BJ (cell line): ENCODE measurements at regions not wholly inside any gene's neighbourhood (a gene's known extent, or its start where the extent isn't known, plus 50 kb on each side); places are given as distances from the start of the nearest gene placed in this dataset.

ENCODE experiments used
- CTCF ChIA-PET: fragments of 350-600 bp; formaldehyde crosslinking; extraction: SDS; loops from one replicate; lab custom pipeline; 2021; ENCODE audit warnings: antibody characterized with exemption, inconsistent platforms; lab: Yijun Ruan, JAX
- POLR2A ChIA-PET: fragments of 300-600 bp; sonication (Branson Sonifier 250); formaldehyde crosslinking; extraction: SDS; loops from one replicate; lab custom pipeline; 2021; ENCODE audit warnings: antibody characterized with exemption; lab: Charles Lee
- DNase-seq: peaks from one replicate; pipeline ENCODE4 v3.0.0-alpha.2; 2011; ENCODE audit warnings: low read depth
- H3K27me3 ChIP-seq: 2 replicates; pipeline ENCODE4 v1.6.0; 2011; ENCODE audit warnings: low read length; ENCODE audit not compliant: control insufficient read depth, insufficient read depth
- H3K36me3 ChIP-seq: 2 replicates; pipeline ENCODE4 v1.5.1; 2011; ENCODE audit warnings: low read length; ENCODE audit not compliant: control insufficient read depth, insufficient read depth
- H3K4me3 ChIP-seq: 2 replicates; pipeline ENCODE4 v1.5.1; 2011; ENCODE audit warnings: low read depth, mild to moderate bottlenecking, control low read depth, low read length
- TF ChIP-seq, protein P1 (sequence below): IDR thresholded peaks from 2 replicates; pipeline ENCODE4 v1.5.1; 2011; ENCODE audit warnings: low read depth, mild to moderate bottlenecking, control low read depth, inconsistent platforms, low read length, moderate library complexity; ENCODE audit not compliant: insufficient read depth

GRCh38 chr17:14595656-14596055 is 294.8 kb downstream of the HS3ST3B1 start:
- DNase-seq: no peak
- no peak overlapping the region for H3K4me3 ChIP-seq
- POLR2A ChIA-PET: no interaction called here
- no peaks in the 10 kb centered on the region for H3K36me3 ChIP-seq
- TF ChIP-seq, protein P1, sequence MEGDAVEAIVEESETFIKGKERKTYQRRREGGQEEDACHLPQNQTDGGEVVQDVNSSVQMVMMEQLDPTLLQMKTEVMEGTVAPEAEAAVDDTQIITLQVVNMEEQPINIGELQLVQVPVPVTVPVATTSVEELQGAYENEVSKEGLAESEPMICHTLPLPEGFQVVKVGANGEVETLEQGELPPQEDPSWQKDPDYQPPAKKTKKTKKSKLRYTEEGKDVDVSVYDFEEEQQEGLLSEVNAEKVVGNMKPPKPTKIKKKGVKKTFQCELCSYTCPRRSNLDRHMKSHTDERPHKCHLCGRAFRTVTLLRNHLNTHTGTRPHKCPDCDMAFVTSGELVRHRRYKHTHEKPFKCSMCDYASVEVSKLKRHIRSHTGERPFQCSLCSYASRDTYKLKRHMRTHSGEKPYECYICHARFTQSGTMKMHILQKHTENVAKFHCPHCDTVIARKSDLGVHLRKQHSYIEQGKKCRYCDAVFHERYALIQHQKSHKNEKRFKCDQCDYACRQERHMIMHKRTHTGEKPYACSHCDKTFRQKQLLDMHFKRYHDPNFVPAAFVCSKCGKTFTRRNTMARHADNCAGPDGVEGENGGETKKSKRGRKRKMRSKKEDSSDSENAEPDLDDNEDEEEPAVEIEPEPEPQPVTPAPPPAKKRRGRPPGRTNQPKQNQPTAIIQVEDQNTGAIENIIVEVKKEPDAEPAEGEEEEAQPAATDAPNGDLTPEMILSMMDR: no peak
- CTCF ChIA-PET: interaction anchor here (0.6 kb wide), 1 partner anchor 75 kb away, joined by 4 read pairs; no protein-coding TSS in a partner anchor
- peaks cover 2% of the 10 kb centered on the region for H3K27me3 ChIP-seq

DNA sequence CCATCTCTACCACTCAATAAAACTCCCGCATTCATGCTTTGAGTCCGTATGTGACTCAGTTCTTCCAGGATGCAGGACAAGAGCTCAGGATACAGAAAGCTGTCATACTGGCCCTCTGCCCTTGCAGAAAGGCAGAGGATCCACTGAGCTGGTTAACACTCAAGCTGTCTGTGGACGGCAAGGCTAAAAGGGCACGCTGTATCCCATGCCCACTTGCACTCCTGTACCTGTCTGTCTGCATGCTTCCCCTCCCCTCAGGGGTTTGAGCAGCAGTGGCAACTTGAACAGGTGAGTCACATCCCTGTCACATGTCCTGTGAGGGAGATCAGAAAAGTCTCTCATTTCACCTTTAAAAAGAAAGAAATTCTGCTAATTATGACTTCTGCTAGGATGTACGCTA is 293.8 kb downstream of the HS3ST3B1 start:
- no peak for DNase-seq
- POLR2A ChIA-PET: no interaction called here
- peaks cover 2% of the 10 kb centered on the region for H3K27me3 ChIP-seq
- no peaks in the 10 kb centered on the region for H3K36me3 ChIP-seq
- CTCF ChIA-PET: interaction anchor here (1.1 kb wide), 1 partner anchor 11 kb away, joined by 3 read pairs; no protein-coding TSS in a partner anchor
- TF ChIP-seq, protein P1: no peak
- H3K4me3 ChIP-seq: no peak overlapping the region

- DNase-seq: no peak
- ChIA-PET CTCF (interaction anchor here (1.1 kb wide), 1 partner anchor 11 kb away, joined by 3 read pairs; no protein-coding TSS in a partner anchor), POLR2A (no interaction called here)
- peaks cover 2% of the 10 kb centered on the region for H3K27me3 ChIP-seq
- no peak overlapping the region for H3K4me3 ChIP-seq
- TF ChIP-seq, protein P1: no peak
- H3K36me3 ChIP-seq: no peaks in the 10 kb centered on the region
These were observed 293.1 kb downstream of the HS3ST3B1 start for GRCh38 chr17:14593956-14594355.

- DNase-seq: no peak
- H3K36me3 ChIP-seq: no peaks in the 10 kb centered on the region
- TF ChIP-seq, protein P1: no peak
- no peak overlapping the region for H3K4me3 ChIP-seq
- peaks cover 2% of the 10 kb centered on the region for H3K27me3 ChIP-seq
- ChIA-PET POLR2A (no interaction called here), CTCF (no interaction called here)
These were observed 289.8 kb downstream of the HS3ST3B1 start for GRCh38 chr17:14590459-14591250.

DNA sequence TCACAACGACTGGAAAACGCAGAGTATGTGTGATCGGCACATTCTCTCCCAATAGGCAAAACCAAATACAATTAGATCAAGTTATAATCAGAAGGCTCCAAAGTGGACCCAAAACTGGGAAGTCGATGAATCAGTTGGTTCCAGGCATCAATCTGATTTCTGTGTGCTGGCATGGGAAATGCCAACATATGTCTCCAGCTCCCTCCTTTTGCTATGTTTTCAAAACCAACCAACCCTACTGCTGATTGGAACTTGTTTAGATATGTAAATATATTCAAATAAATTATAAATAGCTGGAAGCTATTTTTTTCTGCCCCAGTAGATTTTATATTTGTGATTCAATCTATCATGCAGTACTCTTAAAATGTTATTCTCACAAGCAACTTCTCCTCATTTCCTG is 284.2 kb downstream of the HS3ST3B1 start:
- POLR2A ChIA-PET: no interaction called here
- CTCF ChIA-PET: no interaction called here
- TF ChIP-seq, protein P1: no peak
- Histone ChIP-seq H3K36me3 (no peaks in the 10 kb centered on the region), H3K4me3 (no peak overlapping the region), H3K27me3 (no peaks in the 10 kb centered on the region; the same call in 1 of the 2 replicates)
- no peak for DNase-seq
